ENCODE measurements at regions not wholly inside any gene's neighbourhood (a gene's known extent, or its start where the extent isn't known, plus 50 kb on each side); places are given as distances from the start of the nearest gene placed in this dataset.

GRCh38 chr12:124640056-124640455, 72.6 kb upstream of the NCOR2 start:
- TF ChIP-seq CTCF (conservative IDR thresholded peaks at IDR 0.05), result no peak
- DNase-seq (ENCODE audit: extremely low spot score, unreplicated experiment), result no peak
- peak overlapping the region; percentile 21 for H3K4me3 Mint-ChIP-seq
- H3K27me3 Mint-ChIP-seq, result no peaks in the 10 kb centered on the region
- peak overlapping the region; percentile 31 for H3K27ac Mint-ChIP-seq
- H3K36me3 Mint-ChIP-seq, result peaks cover 3% of the 10 kb centered on the region
- peaks cover 40% of the 10 kb centered on the region for H3K4me1 Mint-ChIP-seq (ENCODE audit: unreplicated experiment)
- H3K9me3 Mint-ChIP-seq, result peaks cover 4% of the 10 kb centered on the region

- no peak for TF ChIP-seq CTCF (conservative IDR thresholded peaks at IDR 0.05)
- H3K36me3 Mint-ChIP-seq, result peaks cover 3% of the 10 kb centered on the region
- peaks cover 4% of the 10 kb centered on the region for H3K9me3 Mint-ChIP-seq
- H3K27ac Mint-ChIP-seq, result peak overlapping the region; percentile 31
- peaks cover 40% of the 10 kb centered on the region for H3K4me1 Mint-ChIP-seq (ENCODE audit: unreplicated experiment)
- H3K27me3 Mint-ChIP-seq, result no peaks in the 10 kb centered on the region
- no peak for DNase-seq (ENCODE audit: extremely low spot score, unreplicated experiment)
- H3K4me3 Mint-ChIP-seq, result peak overlapping the region; percentile 18
Observed at GRCh38 chr12:124639122-124639806, 71.9 kb upstream of the NCOR2 start.

GRCh38 chr12:124637581-124637981, 70.2 kb upstream of the NCOR2 start:
- TF ChIP-seq CTCF (conservative IDR thresholded peaks at IDR 0.05), result no peak
- Mint-ChIP-seq H3K9me3 (peaks cover 9% of the 10 kb centered on the region), H3K4me3 (no peak overlapping the region), H3K36me3 (peaks cover 9% of the 10 kb centered on the region), H3K4me1 (ENCODE audit: unreplicated experiment) (peaks cover 48% of the 10 kb centered on the region), H3K27me3 (peaks cover 3% of the 10 kb centered on the region), H3K27ac (peak overlapping the region; percentile 79)
- no peak for DNase-seq (ENCODE audit: extremely low spot score, unreplicated experiment)

- H3K27me3 Mint-ChIP-seq, result peaks cover 3% of the 10 kb centered on the region
- H3K4me1 Mint-ChIP-seq (ENCODE audit: unreplicated experiment), result peaks cover 52% of the 10 kb centered on the region
- peaks cover 9% of the 10 kb centered on the region for H3K9me3 Mint-ChIP-seq
- no peak for DNase-seq (ENCODE audit: extremely low spot score, unreplicated experiment)
- peaks cover 9% of the 10 kb centered on the region for H3K36me3 Mint-ChIP-seq
- H3K27ac Mint-ChIP-seq, result peak overlapping the region; percentile 79
- no peak overlapping the region for H3K4me3 Mint-ChIP-seq
- no peak for TF ChIP-seq CTCF (conservative IDR thresholded peaks at IDR 0.05)
Observed at GRCh38 chr12:124637163-124637562, 69.8 kb upstream of the NCOR2 start.

GRCh38 chr12:124636138-124636978, 68.9 kb upstream of the NCOR2 start:
- Mint-ChIP-seq H3K27ac (peak overlapping the region; percentile 79), H3K36me3 (peaks cover 9% of the 10 kb centered on the region), H3K9me3 (peaks cover 9% of the 10 kb centered on the region), H3K27me3 (peaks cover 3% of the 10 kb centered on the region), H3K4me3 (peak overlapping the region; percentile 58), H3K4me1 (ENCODE audit: unreplicated experiment) (peaks cover 53% of the 10 kb centered on the region)
- DNase-seq (ENCODE audit: extremely low spot score, unreplicated experiment), result no peak
- TF ChIP-seq CTCF (conservative IDR thresholded peaks at IDR 0.05), result no peak

All from type B pancreatic cell (in vitro differentiated cells).